ENCODE measurements at regions not wholly inside any gene's neighbourhood (a gene's known extent, or its start where the extent isn't known, plus 50 kb on each side); places are given as distances from the start of the nearest gene placed in this dataset.

DNA sequence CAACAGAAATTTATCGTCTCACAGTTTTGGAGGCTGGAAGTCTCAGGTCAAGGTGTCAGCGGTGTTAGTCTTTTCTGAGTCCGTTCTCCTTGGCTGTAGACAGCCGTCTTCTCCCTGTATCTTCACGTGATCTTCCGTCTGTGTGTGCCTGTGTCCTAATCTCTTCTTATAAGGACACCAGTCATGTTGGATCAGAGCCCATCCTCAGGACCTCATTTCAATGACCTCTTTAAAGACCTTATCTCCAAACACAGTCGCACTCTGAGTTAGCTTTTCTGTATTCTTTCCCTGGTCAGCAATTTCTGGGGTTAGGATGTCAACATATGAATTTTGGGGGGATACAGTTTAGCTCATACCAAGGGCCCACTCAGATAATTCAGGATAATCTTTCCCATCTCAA is 247.7 kb downstream of the PRDM2 start:
- no peak overlapping the region for H3K4me3 Mint-ChIP-seq
- TF ChIP-seq, protein P1, sequence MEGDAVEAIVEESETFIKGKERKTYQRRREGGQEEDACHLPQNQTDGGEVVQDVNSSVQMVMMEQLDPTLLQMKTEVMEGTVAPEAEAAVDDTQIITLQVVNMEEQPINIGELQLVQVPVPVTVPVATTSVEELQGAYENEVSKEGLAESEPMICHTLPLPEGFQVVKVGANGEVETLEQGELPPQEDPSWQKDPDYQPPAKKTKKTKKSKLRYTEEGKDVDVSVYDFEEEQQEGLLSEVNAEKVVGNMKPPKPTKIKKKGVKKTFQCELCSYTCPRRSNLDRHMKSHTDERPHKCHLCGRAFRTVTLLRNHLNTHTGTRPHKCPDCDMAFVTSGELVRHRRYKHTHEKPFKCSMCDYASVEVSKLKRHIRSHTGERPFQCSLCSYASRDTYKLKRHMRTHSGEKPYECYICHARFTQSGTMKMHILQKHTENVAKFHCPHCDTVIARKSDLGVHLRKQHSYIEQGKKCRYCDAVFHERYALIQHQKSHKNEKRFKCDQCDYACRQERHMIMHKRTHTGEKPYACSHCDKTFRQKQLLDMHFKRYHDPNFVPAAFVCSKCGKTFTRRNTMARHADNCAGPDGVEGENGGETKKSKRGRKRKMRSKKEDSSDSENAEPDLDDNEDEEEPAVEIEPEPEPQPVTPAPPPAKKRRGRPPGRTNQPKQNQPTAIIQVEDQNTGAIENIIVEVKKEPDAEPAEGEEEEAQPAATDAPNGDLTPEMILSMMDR (IDR thresholded peaks at IDR 0.05; ENCODE audit: unreplicated experiment) = no peak
- no peak for DNase-seq (ENCODE audit: low spot score in 2 of 2, unreplicated experiment in 2 of 2)
- H3K27me3 Mint-ChIP-seq (ENCODE audit: low read depth) = peaks cover 33% of the 10 kb centered on the region
- no peak overlapping the region for H3K27ac Mint-ChIP-seq
- no peaks in the 10 kb centered on the region for H3K4me1 Mint-ChIP-seq
- peaks cover 5% of the 10 kb centered on the region for H3K9me3 Mint-ChIP-seq
- H3K36me3 Mint-ChIP-seq = no peaks in the 10 kb centered on the region

DNA sequence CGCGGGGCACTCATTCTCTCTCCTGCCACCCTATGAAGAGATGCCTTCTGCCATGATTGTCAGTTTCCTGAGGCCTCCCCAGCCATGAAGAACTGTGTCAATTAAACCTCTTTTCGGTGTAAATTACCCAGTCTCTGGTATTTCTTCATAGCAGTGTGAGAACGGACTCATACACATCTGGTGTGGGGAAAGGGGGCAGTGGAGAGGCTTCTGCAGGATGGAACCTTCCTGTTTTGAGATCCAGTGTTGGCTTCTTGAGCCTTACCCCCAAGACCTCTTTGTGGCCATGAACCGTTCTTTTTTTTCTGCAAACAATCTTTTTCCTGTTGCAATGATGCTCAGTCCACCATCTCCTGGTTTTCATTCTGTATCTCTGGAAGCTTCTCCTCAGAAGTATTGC is 248.4 kb downstream of the PRDM2 start:
- H3K4me3 Mint-ChIP-seq = no peak overlapping the region
- no peak for DNase-seq (ENCODE audit: low spot score in 2 of 2, unreplicated experiment in 2 of 2)
- H3K36me3 Mint-ChIP-seq = no peaks in the 10 kb centered on the region
- TF ChIP-seq, protein P1 (IDR thresholded peaks at IDR 0.05; ENCODE audit: unreplicated experiment) = no peak
- H3K27ac Mint-ChIP-seq = no peak overlapping the region
- H3K9me3 Mint-ChIP-seq = no peaks in the 10 kb centered on the region
- H3K4me1 Mint-ChIP-seq = no peaks in the 10 kb centered on the region
- peaks cover 37% of the 10 kb centered on the region for H3K27me3 Mint-ChIP-seq (ENCODE audit: low read depth)

- Mint-ChIP-seq H3K27ac (no peak overlapping the region), H3K27me3 (ENCODE audit: low read depth) (peaks cover 42% of the 10 kb centered on the region), H3K9me3 (no peaks in the 10 kb centered on the region), H3K36me3 (no peaks in the 10 kb centered on the region), H3K4me1 (no peaks in the 10 kb centered on the region), H3K4me3 (no peak overlapping the region)
- DNase-seq (ENCODE audit: low spot score in 2 of 2, unreplicated experiment in 2 of 2) = no peak
- TF ChIP-seq, protein P1 (IDR thresholded peaks at IDR 0.05; ENCODE audit: unreplicated experiment) = no peak
These were observed 249.0 kb downstream of the PRDM2 start for GRCh38 chr1:13948888-13949391.

- TF ChIP-seq, protein P1 (IDR thresholded peaks at IDR 0.05; ENCODE audit: unreplicated experiment) = no peak
- no peaks in the 10 kb centered on the region for H3K36me3 Mint-ChIP-seq
- H3K27me3 Mint-ChIP-seq (ENCODE audit: low read depth) = peaks cover 48% of the 10 kb centered on the region
- DNase-seq (ENCODE audit: low spot score in 2 of 2, unreplicated experiment in 2 of 2) = no peak
- no peaks in the 10 kb centered on the region for H3K9me3 Mint-ChIP-seq
- no peak overlapping the region for H3K27ac Mint-ChIP-seq
- H3K4me1 Mint-ChIP-seq = no peaks in the 10 kb centered on the region
- no peak overlapping the region for H3K4me3 Mint-ChIP-seq
These were observed 249.6 kb downstream of the PRDM2 start for GRCh38 chr1:13949546-13949945.

- Mint-ChIP-seq H3K4me1 (no peaks in the 10 kb centered on the region), H3K27ac (no peak overlapping the region), H3K9me3 (no peaks in the 10 kb centered on the region), H3K36me3 (no peaks in the 10 kb centered on the region), H3K27me3 (ENCODE audit: low read depth) (peaks cover 50% of the 10 kb centered on the region), H3K4me3 (no peak overlapping the region)
- no peak for DNase-seq (ENCODE audit: low spot score in 2 of 2, unreplicated experiment in 2 of 2)
- TF ChIP-seq, protein P1 (IDR thresholded peaks at IDR 0.05; ENCODE audit: unreplicated experiment) = peak; percentile 11
These were observed 250.6 kb downstream of the PRDM2 start for GRCh38 chr1:13950637-13951036.

Data from mesothelial cell of epicardium (in vitro differentiated cells).